Astrocyte of the spinal cord (primary cell): ENCODE measurements at regions not wholly inside any gene's neighbourhood (a gene's known extent, or its start where the extent isn't known, plus 50 kb on each side); places are given as distances from the start of the nearest gene placed in this dataset.

Source experiments
- DNase-seq: peaks from one replicate; pipeline ENCODE4 v3.0.0; 2011; ENCODE audit warnings: low read depth, low spot score
- H3K4me3 ChIP-seq: 2 replicates; pipeline ENCODE4 v1.5.1; 2011; ENCODE audit warnings: low read depth, mild to moderate bottlenecking, low read length, moderate library complexity
- in situ Hi-C: cut with HindIII; loops from 2 replicates; pipeline ENCODE4 v1.10.0; 2017; ENCODE audit warnings: low sequenced_read_pairs
- TF ChIP-seq, protein P1 (sequence below): IDR thresholded peaks from 2 replicates; pipeline ENCODE4 v1.5.1; 2012; ENCODE audit warnings: low read depth, mild to moderate bottlenecking, low read length, inconsistent platforms

DNA sequence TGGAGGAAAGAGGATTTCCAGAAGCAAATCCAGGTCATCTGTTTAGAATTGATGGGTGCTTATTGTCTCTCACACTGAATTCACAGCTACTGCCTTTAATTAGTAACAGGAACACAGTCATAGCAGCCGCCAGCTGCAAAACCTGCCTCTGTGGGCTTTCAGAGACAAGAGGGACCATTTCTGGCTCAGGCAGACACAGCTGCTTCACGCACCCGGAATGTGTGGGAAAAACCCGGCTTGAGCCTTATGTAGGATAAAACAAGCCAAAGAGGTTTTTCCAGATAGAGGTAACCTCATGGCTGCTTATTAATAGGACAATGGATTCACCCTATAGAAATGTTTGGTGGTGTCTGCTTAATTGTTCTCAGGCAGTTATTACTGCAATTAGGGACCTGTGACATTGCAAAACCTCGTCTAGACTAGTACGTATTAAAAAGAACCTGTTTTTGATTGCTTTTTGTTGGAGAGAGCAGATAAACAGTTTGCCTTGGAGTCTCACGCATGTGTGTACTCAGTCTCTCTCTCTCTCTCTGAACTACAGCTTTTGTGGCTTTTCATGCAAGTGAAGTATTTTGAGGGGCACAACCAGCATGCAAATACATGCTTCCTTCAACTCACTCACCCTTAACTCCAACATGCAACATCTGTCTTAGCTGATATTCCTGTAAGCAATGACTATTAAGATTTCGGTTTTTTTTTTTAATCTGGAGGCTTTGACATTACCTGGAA is 302.7 kb downstream of the PLK2 start:
- peak; percentile 39 for DNase-seq
- in situ Hi-C loops, result no loop called here
- TF ChIP-seq, protein P1, sequence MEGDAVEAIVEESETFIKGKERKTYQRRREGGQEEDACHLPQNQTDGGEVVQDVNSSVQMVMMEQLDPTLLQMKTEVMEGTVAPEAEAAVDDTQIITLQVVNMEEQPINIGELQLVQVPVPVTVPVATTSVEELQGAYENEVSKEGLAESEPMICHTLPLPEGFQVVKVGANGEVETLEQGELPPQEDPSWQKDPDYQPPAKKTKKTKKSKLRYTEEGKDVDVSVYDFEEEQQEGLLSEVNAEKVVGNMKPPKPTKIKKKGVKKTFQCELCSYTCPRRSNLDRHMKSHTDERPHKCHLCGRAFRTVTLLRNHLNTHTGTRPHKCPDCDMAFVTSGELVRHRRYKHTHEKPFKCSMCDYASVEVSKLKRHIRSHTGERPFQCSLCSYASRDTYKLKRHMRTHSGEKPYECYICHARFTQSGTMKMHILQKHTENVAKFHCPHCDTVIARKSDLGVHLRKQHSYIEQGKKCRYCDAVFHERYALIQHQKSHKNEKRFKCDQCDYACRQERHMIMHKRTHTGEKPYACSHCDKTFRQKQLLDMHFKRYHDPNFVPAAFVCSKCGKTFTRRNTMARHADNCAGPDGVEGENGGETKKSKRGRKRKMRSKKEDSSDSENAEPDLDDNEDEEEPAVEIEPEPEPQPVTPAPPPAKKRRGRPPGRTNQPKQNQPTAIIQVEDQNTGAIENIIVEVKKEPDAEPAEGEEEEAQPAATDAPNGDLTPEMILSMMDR, result no peak
- H3K4me3 ChIP-seq, result no peak overlapping the region

DNA sequence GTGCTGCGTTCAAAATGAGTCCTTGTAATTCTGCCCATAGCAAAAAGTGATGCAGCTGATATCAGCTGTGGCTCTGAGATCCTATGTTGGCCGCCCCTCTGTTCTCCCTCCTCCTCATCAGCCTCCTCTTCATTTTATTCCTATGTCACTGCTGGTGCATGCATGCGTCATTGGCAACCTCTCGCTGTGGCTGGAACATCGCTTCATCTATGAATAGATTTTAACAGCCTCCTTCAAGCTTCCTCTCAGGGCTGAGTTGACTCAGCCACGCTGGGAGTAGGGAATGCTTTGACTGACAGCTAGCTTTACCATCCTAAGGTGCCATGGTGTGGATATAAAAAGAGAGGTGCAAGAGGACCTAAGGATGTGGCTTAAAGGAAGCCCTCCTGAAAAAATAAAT is 303.5 kb downstream of the PLK2 start:
- TF ChIP-seq, protein P1, result no peak
- H3K4me3 ChIP-seq, result no peak overlapping the region
- peak; percentile 60 for DNase-seq
- in situ Hi-C loops, result no loop called here

DNA sequence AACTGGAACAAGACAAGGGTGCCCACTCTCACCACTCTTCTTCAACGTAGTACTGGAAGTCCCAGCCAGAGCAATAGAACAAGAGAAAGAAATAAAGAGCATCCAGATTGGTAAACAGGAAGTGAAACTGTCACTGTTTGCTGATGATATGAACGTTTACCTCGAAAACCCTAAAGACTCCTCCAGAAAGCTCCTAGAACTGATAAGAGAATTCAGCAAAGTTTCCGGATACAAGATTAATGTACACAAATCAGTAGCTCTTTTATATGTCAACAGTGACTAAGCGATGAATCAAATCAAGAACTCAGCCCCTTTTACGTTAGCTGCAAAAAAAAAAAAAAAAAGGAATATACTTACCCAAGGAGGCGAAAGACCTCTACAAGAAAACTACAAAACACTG is 306.6 kb downstream of the PLK2 start:
- no peak for DNase-seq
- H3K4me3 ChIP-seq, result no peak overlapping the region

DNA sequence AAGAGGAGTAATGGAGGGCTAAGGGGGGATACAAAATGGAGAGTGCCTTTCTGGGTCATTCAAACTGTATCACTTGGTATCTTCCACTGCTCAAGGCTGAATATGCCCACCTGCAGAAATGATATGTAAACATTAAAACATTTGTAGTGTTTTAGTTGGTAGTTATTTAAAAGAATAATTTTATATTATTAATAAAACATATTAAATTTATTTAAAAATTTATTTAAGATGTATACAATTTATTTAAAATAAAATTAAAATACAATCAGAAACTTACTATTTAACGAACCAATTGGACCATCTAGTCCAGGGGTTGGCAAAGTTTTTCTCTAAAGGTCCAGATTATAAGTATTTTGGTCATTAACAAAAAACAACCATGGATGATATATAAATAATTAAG is 308.5 kb downstream of the PLK2 start:
- TF ChIP-seq, protein P1, result no peak
- no peak overlapping the region for H3K4me3 ChIP-seq
- in situ Hi-C loops, result no loop called here
- no peak for DNase-seq

More for the DNA sequence above, 306.6 kb downstream of the PLK2 start:
- TF ChIP-seq, protein P1, result no peak
- in situ Hi-C loops, result no loop called here

DNA sequence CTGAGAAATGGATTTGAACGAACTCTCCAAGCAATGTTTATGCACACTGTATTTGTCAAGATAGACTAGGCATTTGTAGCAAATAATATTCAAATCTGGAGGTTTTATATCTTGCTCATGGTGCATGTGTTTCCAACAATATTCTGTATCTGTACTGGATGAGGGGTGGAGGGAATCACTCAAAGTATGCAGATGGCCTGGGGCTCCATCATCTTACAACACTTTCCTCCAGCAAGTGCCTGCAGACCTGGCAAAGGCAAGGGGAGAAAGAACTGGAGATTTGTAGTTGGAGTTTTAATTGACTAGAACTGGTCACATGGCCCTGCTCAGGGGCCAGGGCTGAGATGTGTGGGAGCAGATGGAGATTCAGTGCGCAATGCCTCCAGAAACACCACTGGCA is 309.0 kb downstream of the PLK2 start:
- TF ChIP-seq, protein P1, result no peak
- no peak overlapping the region for H3K4me3 ChIP-seq
- in situ Hi-C loops, result no loop called here
- DNase-seq, result no peak

DNA sequence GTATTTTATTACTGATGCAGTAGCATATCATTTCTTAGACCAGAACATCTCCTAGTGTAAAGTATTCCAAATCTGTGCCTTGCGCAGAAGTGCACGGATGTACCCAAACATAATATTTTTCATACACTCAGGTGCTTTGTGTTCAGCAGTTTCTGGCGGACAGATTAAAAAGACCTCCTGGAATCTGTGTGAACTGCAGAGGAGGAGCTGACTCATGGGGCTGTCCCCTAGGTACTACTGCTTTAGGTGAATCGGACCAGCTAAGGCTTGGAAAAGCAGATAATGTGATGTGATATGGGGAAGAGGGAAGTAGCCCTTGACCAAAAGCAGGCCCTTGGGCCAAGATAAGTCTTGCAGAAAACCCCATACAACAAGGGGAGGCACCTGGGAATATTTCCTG is 310.1 kb downstream of the PLK2 start:
- H3K4me3 ChIP-seq, result no peak overlapping the region
- no peak for DNase-seq
- TF ChIP-seq, protein P1, result no peak
- in situ Hi-C loops, result no loop called here

DNA sequence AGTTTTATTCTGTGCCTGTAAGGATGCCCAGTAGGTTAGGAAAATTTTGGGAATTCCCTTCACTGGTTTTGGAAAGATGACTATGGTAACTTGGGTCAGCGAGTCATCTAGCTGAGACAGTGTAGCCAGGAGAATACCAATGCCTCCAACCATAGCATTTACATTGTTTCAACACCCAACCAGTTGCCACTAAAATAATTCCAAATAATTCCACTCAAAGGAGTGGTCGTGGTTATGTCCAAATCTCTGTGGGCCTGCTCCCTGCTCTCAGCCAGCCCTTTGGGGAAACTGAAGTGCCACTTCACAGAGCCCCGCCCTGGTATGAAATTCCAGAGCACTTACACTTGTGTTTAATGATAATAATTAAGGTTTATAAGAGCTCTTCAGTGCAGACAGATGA is 310.5 kb downstream of the PLK2 start:
- TF ChIP-seq, protein P1, result no peak
- DNase-seq, result no peak
- H3K4me3 ChIP-seq, result no peak overlapping the region
- in situ Hi-C loops, result no loop called here
